22Rv1 (cell line): ENCODE measurements at regions not wholly inside any gene's neighbourhood (a gene's known extent, or its start where the extent isn't known, plus 50 kb on each side); places are given as distances from the start of the nearest gene placed in this dataset.
"Not testable (repeated sequence)": the region's sequence is repeated elsewhere in the genome, so short reads cannot be mapped to it uniquely, and the experiment has no call there.

Experiments used
- H3K27ac ChIP-seq: fragments of 450-650 bp; 2 replicates; pipeline ENCODE4 v1.5.1; 2017
- CTCF ChIP-seq: fragments of 450-650 bp; IDR thresholded peaks from 2 replicates; pipeline ENCODE4 v1.5.1; 2017; ENCODE audit warnings: mild to moderate bottlenecking
- ZFX ChIP-seq: fragments of 450-650 bp; IDR thresholded peaks from 2 replicates; pipeline ENCODE4 v1.6.1; 2017; ENCODE audit warnings: antibody characterized with exemption, borderline replicate concordance

GRCh38 chr9:118652912-118653311, 716.3 kb downstream of the BRINP1 start:
- no peak for TF ChIP-seq CTCF
- no peak for TF ChIP-seq ZFX

GRCh38 chr9:118659011-118659410, 710.2 kb downstream of the BRINP1 start:
- no peak overlapping the region for H3K27ac ChIP-seq
- no peak for TF ChIP-seq CTCF
- no peak for TF ChIP-seq ZFX

More at GRCh38 chr9:118652912-118653311, 716.3 kb downstream of the BRINP1 start:
- H3K27ac ChIP-seq, result no peak overlapping the region

GRCh38 chr9:118665226-118665919, 703.9 kb downstream of the BRINP1 start:
- TF ChIP-seq ZFX, result no peak
- no peak for TF ChIP-seq CTCF
- no peak overlapping the region for H3K27ac ChIP-seq

GRCh38 chr9:118670011-118670953, 699.0 kb downstream of the BRINP1 start:
- no peak overlapping the region for H3K27ac ChIP-seq
- no peak for TF ChIP-seq ZFX
- TF ChIP-seq CTCF, result no peak

GRCh38 chr9:118674942-118675341, 694.3 kb downstream of the BRINP1 start:
- TF ChIP-seq CTCF (no peak), ZFX (no peak)
- no peak overlapping the region for H3K27ac ChIP-seq

- not testable (repeated sequence) for H3K27ac ChIP-seq
Measured at GRCh38 chr9:118677936-118678653, 691.1 kb downstream of the BRINP1 start.

GRCh38 chr9:118686959-118687358, 682.3 kb downstream of the BRINP1 start:
- no peak overlapping the region for H3K27ac ChIP-seq

More at GRCh38 chr9:118686959-118687358, 682.3 kb downstream of the BRINP1 start:
- TF ChIP-seq ZFX, result no peak
- TF ChIP-seq CTCF, result no peak
